OCI-LY3 (cell line): ENCODE measurements at regions not wholly inside any gene's neighbourhood (a gene's known extent, or its start where the extent isn't known, plus 50 kb on each side); places are given as distances from the start of the nearest gene placed in this dataset.

Source experiments
- EZH2phosphoT487 ChIP-seq: fragments of 200-600 bp; shearing (Covaris generic); IDR thresholded peaks from 2 replicates; pipeline ENCODE4 v1.6.1; 2018; ENCODE audit warnings: antibody characterized with exemption, mixed run types, low read depth
- TF ChIP-seq, protein P1 (sequence below): fragments of 200-600, 300-600 bp; sonication (generic); IDR thresholded peaks from 2 replicates; pipeline ENCODE4 v1.5.1; 2014; ENCODE audit warnings: antibody characterized with exemption, low read length, low read depth

DNA sequence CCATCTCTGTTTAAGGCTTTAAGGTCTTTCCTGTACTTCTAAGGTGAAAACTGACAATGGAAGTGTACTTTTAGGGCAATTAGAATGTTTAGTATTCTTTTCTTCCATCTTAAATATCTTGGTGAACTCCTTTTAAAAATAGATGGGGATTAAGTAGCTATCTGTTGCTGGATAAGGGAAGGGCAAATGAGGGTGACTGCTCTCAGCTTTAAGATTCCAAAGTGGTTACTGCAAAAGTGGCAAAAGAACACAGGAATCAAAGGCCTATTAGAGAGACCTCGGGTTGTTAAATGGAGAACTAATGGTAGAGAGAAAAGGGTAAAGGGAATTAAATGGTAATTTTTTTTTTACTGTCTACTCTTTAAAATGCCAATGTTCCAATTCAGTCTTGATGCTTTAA lies 774.1 kb upstream of the B3GALT2 start:
- TF ChIP-seq, protein P1, sequence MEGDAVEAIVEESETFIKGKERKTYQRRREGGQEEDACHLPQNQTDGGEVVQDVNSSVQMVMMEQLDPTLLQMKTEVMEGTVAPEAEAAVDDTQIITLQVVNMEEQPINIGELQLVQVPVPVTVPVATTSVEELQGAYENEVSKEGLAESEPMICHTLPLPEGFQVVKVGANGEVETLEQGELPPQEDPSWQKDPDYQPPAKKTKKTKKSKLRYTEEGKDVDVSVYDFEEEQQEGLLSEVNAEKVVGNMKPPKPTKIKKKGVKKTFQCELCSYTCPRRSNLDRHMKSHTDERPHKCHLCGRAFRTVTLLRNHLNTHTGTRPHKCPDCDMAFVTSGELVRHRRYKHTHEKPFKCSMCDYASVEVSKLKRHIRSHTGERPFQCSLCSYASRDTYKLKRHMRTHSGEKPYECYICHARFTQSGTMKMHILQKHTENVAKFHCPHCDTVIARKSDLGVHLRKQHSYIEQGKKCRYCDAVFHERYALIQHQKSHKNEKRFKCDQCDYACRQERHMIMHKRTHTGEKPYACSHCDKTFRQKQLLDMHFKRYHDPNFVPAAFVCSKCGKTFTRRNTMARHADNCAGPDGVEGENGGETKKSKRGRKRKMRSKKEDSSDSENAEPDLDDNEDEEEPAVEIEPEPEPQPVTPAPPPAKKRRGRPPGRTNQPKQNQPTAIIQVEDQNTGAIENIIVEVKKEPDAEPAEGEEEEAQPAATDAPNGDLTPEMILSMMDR: no peak
- no peak for TF ChIP-seq EZH2phosphoT487
